Stimulated activated CD4-positive, alpha-beta T cell treated with anti-CD3 and anti-CD28 coated beads, Interleukin-1b, Interleukin-23, amount 100 ng/mL, for 4 hours (primary cell): ENCODE measurements at regions not wholly inside any gene's neighbourhood (a gene's known extent, or its start where the extent isn't known, plus 50 kb on each side); places are given as distances from the start of the nearest gene placed in this dataset.
"Not testable (repeated sequence)": the region's sequence is repeated elsewhere in the genome, so short reads cannot be mapped to it uniquely, and the experiment has no call there.

ENCODE experiments used
- DNase-seq, 2 donors: peaks; one replicate each; pipeline ENCODE4 v3.0.0-alpha.2; 2020; ENCODE audit warnings: low read depth in 2 of 2

GRCh38 chr5:71771191-71771590, 52.1 kb downstream of the CARTPT start:
- no peak for DNase-seq

GRCh38 chr5:71778678-71779276, 59.7 kb downstream of the CARTPT start:
- no peak for DNase-seq

GRCh38 chr5:71780597-71780996, 61.5 kb downstream of the CARTPT start:
- DNase-seq: no peak

- no peak for DNase-seq
Measured at GRCh38 chr5:71782393-71782770, 63.3 kb downstream of the CARTPT start.

GRCh38 chr5:71782771-71783770, 64.0 kb downstream of the CARTPT start:
- DNase-seq: peak; percentile 20 to 31

GRCh38 chr5:71783891-71784290, 64.8 kb downstream of the CARTPT start:
- no peak for DNase-seq

GRCh38 chr5:71786337-71787055, 67.4 kb downstream of the CARTPT start:
- no peak for DNase-seq

- DNase-seq: no peak
Measured at GRCh38 chr5:71788794-71789193, 69.7 kb downstream of the CARTPT start.

- DNase-seq: no peak
Measured at GRCh38 chr5:71789746-71790145, 70.7 kb downstream of the CARTPT start.

GRCh38 chr5:71790433-71790832, 71.4 kb downstream of the CARTPT start:
- DNase-seq: no peak

- not testable (repeated sequence) for DNase-seq
Measured at GRCh38 chr5:71792041-71792440, 73.0 kb downstream of the CARTPT start.

- no peak for DNase-seq
Measured at GRCh38 chr5:71794061-71794695, 75.1 kb downstream of the CARTPT start.

- no peak for DNase-seq
Measured at GRCh38 chr5:71802673-71803072, 83.6 kb downstream of the CARTPT start.

GRCh38 chr5:71806711-71807110, 87.6 kb downstream of the CARTPT start:
- no peak for DNase-seq

- DNase-seq: no peak
Measured at GRCh38 chr5:71807909-71808308, 88.8 kb downstream of the CARTPT start.

- DNase-seq: no peak
Measured at GRCh38 chr5:71809446-71809845, 90.4 kb downstream of the CARTPT start.

- no peak for DNase-seq
Measured at GRCh38 chr5:71810023-71810422, 90.9 kb downstream of the CARTPT start.

GRCh38 chr5:71810471-71811195, 91.6 kb downstream of the CARTPT start:
- no peak for DNase-seq

- no peak for DNase-seq
Measured at GRCh38 chr5:71811779-71812178, 92.7 kb downstream of the CARTPT start.

GRCh38 chr5:71816307-71816706, 97.2 kb downstream of the CARTPT start:
- no peak for DNase-seq

GRCh38 chr5:71817891-71818290, 98.8 kb downstream of the CARTPT start:
- DNase-seq: no peak
